HG03565 (cell line): ENCODE measurements at regions not wholly inside any gene's neighbourhood (a gene's known extent, or its start where the extent isn't known, plus 50 kb on each side); places are given as distances from the start of the nearest gene placed in this dataset.

Source experiments
- ATAC-seq: cut with Tn5 transposase; IDR thresholded peaks from one replicate; pipeline ENCODE4 v1.9.1; 2021; ENCODE audit warnings: mild to moderate bottlenecking, moderate library complexity; ENCODE audit not compliant: unreplicated experiment

DNA sequence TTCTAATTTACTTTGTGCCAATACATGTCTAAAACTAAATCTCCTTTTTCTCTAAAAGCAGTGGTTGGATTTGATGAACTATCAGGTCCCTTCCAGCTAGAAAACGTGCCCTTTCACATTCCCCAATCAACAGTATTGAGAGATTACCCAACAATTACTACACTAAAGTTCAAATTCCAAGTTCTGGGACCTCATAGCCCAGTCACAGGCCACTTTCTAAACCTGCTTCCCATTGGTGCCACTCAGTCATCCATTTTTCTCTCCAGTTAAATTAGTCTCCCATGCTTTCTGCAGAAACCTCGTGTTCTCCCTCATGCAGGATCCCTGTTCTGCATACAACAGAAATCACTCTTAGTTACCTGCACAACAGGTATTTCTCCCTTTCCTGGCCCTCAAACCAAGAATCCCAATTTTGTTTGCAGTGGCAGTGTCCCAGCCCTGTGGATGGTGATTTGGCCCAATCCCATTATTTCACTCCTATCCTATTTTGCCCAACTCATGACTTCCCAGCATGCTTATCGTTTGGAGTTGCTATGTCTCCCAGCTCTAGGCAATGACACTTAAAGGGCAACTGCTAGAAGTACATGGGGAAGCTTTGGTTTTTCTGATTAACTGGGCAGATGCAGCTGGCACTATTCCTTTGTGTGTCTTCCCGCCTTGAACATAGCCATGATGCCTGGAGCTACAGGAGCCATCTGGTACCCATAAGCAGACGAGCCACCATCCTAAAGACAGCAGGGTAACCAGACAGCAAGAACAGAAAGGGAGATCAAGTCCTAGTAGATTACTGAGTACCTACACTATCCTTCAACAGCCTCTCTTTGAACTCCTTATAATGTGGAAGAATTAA is 224.2 kb downstream of the MINAR1 start:
- ATAC-seq, result no peak

DNA sequence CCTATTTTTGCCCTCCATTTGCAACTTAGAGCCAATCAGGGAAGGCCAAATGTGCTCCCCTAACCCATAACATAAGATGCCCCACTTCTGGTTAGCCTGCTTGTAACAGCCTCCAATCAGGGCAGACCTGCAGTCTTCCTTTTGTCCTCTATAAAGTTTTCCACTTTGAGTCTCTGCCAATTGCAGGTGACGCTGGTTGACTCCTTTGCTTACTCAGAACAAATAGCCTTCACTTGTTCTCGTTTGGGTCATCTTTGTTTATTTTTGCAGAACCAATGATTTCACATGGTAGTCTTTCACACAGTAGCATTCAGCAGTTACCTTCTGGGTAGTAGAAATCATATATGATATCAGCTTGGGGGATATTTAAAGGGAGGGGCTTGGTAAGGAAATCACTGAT is 225.6 kb downstream of the MINAR1 start:
- no peak for ATAC-seq

DNA sequence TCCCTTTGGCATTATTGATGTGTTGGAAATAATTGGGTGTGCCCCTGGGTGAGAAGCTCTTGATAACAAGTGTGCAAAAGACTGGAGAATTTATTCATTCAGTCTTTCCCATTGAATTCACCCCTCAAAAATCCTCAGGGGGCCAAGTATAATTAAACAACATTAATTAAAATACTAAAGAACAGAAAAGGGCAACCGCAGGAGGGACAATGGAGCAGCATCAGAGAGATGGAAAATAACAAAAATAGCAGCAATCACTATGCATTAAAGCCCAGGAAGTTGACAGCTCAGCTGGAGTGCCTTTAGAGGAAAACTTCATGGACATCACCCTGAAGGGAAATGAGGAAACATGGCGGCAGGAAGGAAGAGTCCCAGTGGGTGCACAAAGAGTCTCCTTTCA is 227.6 kb downstream of the MINAR1 start:
- no peak for ATAC-seq

DNA sequence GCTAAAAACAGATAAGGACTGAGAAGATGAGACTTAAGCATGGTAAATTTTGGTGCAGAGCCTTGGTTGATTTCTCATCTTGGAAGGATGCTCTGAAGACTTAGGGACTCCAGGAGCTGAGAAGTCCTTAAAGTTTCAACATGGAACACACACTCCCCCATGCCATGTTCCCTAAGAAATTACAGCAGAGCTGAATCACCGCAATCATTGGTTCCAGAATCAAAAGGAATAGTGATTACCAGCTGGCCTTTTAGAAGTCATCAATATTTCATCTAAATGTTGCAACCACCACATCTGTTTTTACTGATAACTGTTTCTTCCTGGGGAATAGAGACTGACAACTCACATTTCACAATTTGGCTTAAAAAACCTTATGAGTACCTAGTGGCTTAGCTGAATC is 229.3 kb downstream of the MINAR1 start:
- ATAC-seq, result no peak

DNA sequence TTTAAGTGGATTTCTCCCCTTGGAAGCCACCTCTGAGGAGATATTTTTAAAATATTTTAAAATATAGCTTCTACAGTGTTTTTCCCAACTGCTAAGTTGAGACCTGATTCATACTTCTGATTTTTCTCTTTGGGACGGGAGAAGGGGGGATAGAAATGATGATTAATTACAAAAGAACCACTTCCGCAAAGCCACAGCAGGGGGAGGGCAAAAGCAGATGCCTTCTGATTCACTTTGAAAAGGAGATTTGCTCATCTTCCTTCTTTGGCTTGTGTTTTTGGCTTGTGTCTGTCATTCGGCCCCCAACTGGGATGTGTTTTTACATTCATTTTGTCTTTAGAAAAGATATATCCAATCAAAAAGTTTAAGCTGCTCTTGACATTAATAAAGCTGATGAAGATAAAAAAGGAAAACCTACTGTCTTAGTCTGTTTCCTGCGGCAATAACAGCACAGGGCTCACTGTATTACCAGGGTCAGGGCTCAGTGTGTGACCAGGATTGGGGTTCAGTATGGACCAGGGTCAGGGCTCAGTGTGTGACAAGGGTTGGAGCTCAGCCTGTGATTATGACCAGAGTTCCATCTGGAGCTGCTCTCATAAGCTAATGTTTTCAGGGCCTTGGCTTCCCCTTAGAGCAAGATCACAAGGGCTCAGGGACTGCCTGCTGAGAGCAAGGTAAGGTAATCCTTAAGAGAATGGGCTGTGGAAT is 223.2 kb downstream of the MTHFS start:
- ATAC-seq, result peak; percentile 69

DNA sequence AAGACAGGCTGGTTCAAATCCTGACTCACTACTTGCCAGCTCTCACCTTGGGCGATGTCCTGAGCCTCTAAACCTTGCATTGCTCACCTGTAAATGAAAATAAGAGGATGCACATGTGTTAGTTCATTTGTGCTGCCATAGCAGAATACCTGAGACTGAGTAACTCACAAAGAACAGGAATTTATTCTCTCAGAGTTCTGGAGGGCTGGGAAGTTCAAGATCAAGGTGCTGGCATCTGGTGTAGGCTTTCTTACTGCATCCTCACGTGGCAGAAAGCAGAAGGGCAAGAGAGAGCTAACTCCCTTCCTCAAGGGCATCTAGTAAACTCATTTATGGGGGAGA is 222.7 kb downstream of the MTHFS start:
- no peak for ATAC-seq

DNA sequence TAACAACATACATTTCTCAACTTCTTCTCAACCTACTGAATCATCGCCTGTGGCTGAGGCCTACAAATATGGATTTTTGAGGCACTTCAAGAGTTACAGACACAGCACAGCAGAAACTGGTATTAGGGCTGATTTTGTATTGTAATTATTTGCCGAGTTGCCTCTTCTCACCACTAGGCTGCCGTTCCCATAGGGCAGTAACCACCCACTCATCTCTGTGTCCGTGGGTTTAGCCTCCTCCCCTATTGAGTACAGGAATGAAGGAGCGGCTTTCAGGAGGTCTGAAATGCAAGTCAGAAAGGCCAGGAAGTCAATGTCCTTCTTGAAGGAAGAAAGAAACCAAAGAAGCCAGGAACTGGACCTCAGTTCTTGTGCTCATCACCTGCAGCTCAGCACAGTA is 220.8 kb downstream of the MTHFS start:
- no peak for ATAC-seq

DNA sequence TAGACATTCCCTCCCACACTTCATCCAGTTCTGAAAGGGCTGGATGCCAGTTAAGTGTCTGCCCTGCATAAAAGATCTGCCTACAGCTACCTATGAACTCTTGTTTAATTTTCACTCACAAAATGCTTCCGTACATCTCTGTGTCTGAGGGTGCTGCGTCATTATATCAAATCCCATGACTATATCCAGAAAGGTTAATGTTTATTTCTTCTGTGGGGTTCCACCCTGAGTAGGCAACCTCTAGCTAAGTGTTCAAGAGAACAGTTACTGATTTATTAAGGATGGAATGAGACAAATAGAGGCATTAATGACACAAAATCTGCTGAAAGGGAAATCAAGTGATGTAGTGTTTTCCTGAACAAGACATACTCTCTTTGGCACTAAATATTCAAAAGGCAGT is 220.2 kb downstream of the MTHFS start:
- ATAC-seq, result no peak

DNA sequence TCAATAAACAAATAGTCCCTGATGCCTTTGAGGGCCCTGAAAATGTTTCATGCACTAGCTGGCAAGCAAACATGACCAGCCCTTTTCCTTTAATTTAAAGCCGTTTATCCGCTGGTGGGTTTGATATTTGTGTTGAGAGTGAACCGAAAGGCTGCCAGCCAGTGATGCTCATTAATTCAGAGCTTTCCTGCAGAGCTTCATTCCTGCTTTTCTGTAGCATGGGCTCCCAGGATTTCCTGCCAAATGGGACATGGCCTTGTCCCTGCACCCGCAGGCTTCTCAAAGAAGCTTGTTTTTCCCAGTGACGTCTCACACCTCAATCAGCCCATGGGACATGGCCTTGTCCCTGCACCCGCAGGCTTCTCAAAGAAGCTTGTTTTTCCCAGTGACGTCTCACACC is 219.6 kb downstream of the MTHFS start:
- no peak for ATAC-seq

DNA sequence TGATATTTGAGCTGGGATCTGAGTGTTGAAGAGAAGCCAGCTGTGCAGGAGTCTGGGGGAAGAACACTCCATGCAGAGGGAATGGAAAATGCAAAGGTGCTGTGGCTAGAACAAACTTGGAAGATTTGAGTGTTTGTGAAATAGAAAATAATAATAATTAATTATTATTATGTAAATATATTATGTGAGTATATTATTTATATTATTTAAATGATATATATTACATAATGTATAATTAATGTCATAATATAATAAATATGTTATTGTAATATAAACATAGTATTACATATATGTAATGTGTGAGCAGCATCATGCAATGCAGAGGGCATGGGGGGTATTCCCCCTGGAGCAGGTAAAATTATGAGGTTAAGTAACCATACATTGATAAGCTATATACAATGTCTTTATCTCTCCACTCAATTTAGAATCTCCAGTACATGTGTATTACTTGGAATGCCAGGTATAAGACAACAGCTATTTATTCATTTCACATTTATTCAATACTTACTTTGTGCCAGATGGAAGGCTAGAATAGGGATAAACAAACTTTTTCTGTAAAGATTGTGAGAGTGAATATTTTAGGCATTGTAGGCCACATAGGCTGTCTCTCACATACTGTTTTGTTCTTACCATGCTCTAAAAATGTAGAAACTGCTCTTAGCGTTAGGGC is 218.6 kb downstream of the MTHFS start:
- no peak for ATAC-seq

DNA sequence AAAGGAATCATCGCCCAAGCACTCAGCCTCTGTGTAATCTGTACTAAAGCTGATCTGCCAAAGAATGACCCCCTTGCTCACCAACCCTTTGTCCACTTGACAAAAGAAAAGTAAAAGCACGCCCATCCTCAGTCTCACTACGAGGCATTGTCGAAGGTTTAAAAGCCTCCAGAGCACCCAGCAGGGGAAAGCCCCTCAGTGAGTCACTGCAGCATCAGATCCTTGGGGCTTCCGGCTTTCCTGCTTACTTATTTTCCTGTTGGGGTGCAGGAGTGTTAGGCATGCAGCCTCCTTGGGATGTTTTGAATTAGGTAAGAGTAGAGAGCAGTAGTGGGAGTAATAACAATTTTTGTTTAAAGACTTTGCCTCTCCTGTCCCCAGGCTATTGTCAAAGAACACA is 216.1 kb downstream of the MTHFS start:
- ATAC-seq, result no peak

DNA sequence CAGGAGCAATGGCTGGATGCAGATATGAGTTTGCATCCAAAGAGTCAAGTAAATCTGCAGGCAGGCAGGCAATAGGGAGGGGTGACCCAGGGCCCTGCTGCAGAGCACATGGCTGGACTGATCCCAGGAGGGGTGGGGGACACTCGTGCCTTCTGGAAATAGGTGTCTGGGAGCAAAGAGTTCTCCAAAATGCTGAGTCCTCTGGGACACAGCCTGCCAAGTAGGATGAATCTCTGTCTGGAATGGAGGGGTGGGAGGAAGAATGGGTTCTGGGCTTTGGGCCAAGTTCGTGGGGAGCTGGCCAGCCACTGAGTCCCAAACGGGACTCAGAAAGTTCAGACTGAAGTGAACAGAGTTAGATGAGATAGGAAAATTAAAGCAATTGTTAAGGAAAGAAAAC is 214.5 kb downstream of the MTHFS start:
- ATAC-seq, result no peak

DNA sequence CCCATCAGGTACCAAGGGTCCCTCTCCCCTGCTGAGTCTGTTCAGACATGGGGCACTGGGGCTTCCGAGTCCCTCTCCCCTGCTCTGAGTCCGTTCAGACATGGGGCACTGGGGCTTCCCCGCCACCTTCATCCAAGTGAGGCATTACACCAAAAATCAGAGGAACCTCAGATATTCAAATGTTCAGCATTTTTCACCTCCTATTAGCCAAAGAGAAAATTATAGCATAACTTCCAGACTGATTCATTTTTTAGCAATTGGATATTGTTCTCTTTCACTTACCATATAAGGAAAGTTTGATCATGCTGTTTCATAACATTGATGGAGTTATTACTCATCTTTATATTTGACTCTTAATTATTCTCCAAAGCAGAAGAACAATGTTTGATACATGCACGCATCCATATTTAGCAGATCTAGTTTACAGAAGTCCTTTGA is 213.9 kb downstream of the MTHFS start:
- ATAC-seq, result no peak

DNA sequence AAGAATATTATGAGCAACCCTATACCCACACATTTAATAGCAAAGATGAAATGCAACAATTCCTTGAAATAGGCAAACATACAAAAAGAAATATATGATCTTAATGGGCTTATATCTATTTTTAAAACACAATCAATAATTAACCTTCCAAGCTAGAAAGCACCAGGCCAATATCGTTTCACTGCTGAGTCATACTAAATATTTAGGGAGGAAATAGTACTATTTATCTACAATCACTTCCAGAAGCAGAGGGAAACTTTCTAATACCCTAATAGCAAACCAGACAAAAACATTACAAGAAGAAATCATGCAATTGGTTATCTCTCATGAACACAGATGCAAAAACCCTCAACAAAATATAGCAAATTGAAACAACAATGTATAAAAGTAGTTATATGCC is 207.8 kb downstream of the MTHFS start:
- no peak for ATAC-seq

DNA sequence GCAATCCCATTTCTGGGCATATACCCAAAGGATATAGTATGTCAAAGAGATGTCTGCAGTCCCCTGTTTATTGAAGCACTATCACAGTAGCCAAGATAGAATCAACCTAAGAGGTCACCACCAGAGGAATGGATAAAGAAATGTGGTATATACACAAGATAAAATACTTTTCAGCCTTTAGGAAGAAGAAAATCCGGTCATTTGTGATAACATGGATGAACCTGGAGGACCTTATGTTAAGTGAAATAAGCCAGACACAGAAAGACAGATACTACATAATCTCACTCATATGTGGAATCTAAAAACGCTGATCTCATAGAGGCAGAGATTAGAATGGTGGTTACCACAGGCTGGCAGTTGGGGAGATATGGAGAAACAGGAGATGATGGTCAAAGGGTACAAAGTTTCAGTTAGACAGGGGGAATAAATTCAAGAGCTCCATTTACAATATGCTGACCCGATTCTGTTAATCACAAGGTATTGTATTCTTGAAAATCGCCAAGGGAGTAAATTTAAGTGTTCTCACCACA is 195.8 kb downstream of the MTHFS start:
- ATAC-seq, result no peak

DNA sequence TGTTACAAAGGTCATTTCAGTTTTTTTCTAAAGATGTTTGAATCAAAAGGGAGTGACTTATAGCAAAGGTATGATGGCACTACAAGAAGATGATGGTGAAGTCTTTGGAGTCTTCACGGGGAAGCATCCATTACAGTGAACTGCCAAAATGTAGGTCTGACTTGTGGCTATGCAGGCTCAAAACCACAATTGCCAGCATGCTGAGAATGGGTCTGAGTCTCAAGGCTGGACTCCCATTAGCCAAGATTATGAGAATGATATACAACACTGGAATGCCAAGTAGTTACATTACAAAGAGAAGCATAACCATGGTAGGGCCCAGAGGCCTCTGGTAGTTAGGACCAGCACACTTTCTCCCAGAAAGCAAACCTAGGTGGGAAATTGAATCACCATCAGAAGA is 194.2 kb downstream of the MTHFS start:
- no peak for ATAC-seq

DNA sequence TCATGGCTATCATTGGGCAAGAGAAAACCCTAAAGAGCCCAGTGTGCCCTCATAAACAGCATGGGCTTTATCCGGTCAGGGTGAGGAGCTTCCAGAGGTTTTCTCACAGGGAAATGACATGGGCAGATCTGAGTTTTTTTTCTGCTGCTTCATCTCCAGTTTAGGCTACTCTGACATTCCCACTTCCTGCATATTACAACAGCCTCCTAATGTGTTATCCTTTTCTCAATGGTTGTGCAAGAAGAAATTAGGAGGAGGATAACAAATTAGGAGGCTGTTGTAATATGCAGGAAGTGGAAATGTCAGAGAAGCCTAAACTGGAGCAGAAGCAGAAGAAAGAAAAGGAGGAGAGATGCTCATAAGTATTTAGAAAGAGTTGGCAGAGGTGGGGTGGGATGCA is 175.6 kb downstream of the MTHFS start:
- no peak for ATAC-seq

DNA sequence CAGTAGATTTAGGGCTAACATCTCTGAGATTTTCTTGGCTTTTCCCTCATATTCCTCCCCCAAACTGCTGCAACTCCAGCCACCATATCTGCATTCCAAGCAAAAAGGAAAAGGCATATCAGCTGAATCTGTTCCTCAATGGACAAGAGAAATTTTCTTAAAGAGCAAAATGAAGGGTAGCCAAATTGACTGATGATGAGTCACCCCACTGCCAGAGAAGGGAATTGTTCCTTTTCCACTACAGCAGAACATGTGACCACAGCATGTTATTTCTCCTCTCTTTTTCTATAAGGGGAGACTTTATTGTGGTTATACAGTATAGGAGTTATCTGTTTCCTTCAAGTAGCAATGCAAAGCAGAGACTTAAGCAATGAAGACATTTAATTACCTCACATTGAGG is 172.5 kb downstream of the MTHFS start:
- no peak for ATAC-seq

DNA sequence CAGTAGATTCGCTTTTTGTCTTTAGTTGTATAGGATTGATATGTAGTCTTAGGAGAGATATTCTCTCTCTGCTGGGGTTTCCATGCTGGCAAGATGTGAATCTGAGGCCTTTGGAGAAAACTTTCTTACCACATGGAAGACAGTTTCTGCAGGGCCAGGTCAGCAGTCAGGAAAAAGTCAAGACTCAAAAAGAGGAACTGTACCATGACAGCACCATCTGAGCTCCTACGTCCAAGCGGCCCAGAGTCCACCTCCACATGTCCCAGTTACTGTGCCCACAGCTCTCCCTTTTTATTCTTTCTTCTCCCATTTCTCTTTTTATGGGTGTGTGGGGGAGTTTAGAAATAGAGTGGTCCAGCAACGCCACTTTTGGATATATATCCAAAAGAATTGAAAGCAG is 172.0 kb downstream of the MTHFS start:
- ATAC-seq, result no peak

DNA sequence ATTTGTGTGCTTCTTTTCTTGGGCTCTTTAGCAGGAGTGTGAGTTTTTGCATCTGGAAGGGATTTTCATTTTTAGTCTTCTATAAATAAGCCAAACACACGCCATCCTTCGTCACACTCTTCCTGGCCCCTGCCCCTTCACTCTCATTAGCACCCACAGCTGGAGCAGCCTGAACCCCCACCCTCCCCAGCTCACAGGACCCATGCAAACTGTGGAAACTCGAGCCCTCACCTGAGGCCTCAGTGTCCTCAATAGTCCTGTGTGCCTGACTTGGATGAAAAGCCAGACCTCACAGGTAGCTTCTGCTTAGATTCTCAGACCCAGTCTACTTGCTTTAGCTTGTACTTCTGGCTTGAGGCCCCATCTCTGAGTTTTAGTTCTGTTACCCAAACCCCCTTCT is 167.9 kb downstream of the MTHFS start:
- no peak for ATAC-seq

DNA sequence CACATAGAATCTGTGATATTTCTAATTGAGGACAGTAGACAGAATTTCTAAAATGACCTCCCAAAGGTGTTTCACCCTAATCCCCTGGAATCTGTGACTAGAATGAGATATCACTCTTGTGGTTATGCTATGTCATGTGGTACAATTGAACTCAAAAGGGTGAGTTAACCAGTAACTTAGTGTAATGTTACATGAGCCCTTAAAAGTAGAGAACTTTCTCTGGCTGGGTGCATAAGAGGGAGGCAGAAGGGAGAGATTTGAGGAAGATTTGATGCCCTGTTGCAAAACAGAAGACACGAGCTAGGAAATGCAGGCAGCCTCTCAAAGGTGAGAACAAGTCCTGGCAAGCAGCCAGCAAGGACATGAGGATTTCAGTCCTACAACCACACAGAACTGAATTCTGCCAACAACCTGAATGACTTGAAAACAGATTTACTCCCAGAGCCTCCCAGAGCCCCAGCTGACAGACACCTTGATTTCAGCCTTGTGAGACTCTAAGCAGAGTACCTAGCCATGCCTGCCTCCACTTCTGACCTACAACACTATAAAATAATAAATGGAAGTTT is 160.3 kb downstream of the MTHFS start:
- ATAC-seq, result no peak
